ENCODE measurements at regions not wholly inside any gene's neighbourhood (a gene's known extent, or its start where the extent isn't known, plus 50 kb on each side); places are given as distances from the start of the nearest gene placed in this dataset.

DNA sequence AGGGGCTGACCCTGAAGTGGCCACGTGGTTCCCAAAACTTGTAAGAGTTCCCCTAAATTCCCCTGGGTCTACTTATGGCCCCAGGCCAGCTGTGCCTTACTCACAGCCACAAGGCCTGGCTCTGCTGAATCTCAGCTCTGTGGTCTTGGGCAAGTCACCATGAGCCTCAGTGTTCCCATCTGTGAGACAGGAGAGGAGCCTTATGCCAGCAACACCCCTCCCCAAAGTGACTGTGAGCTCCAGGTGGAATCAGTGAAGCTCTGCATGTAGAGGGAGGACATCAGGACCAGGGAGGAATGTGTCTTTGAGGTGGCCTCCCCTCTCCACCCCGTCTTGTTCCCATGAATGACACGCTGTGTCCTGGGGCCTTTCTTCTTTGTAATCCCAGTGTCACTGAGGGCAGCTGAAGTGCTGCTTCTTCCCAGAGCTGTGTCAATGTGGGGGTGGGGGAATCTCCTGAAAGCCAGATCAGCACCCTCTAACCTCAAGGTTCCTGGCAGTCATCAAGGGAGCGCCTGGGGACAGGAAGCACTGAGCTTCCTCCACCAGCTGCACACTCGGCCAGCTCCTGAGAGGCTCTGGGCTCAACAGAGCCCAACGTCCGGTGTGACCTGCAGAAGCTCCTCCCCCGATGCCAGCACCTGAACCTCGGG is 258.9 kb downstream of the UACA start:
- no peak overlapping the region for H2AFZ ChIP-seq
- no peaks in the 10 kb centered on the region for H4K20me1 ChIP-seq (ENCODE audit: insufficient read depth, poor library complexity, severe bottlenecking)
- no peaks in the 10 kb centered on the region for H3K36me3 ChIP-seq (replicated peaks; ENCODE audit: insufficient read depth, low read depth)
- WGBS (ENCODE audit: low lambda C conversion rate, missing lambda C conversion rate), result 63% methylated on average over 9 of the region's 9 CpGs
- no peaks in the 10 kb centered on the region for H3K9me3 ChIP-seq (ENCODE audit: low read depth)
- H3K4me2 ChIP-seq, result no peak overlapping the region
- H3K27me3 ChIP-seq, result no peaks in the 10 kb centered on the region
- H3K79me2 ChIP-seq, result no peaks in the 10 kb centered on the region
- no peak overlapping the region for H3K4me3 ChIP-seq
- H3K4me1 ChIP-seq (ENCODE audit: insufficient read depth), result peaks cover 29% of the 10 kb centered on the region
- TF ChIP-seq CTCF (IDR thresholded peaks at IDR 0.05; ENCODE audit: poor library complexity) (no peak), EZH2phosphoT487 (IDR thresholded peaks at IDR 0.05; ENCODE audit: low read depth, severe bottlenecking, unreplicated experiment) (no peak), EZH2 (IDR thresholded peaks at IDR 0.05; ENCODE audit: borderline replicate concordance) (no peak)
- no peak overlapping the region for H3K27ac ChIP-seq
- DNase-seq (ENCODE audit: low spot score), result no peak
- no peaks in the 10 kb centered on the region for H3K9me2 ChIP-seq (replicated peaks; ENCODE audit: insufficient read depth)

DNA sequence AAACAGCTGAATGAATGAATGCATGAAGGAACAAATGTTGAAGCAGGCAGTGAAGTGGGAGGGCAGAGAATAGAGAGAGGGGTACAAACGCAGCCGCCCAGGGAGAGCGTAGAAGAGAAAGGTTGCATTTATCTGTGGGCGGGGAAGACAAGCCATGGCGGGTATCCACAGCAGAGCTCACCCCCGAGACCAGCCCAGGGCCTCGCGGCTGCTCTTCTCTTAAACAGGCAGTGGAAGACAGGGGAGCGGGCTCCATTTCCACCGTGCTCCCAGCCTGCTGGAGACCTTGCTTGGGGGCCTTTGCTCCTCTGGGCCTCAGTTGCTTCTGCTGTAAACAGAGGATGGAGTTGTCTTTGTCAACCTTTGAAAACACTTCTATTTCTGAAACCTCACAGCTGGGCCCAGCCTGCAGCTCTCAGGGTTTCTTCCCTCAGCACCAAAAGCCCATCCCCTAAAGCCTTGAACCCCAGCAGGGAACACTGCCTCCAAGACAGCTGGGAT is 259.5 kb downstream of the UACA start:
- Histone ChIP-seq H3K27me3 (no peaks in the 10 kb centered on the region), H4K20me1 (ENCODE audit: insufficient read depth, poor library complexity, severe bottlenecking) (no peaks in the 10 kb centered on the region), H3K4me2 (no peak overlapping the region), H3K36me3 (replicated peaks; ENCODE audit: insufficient read depth, low read depth) (no peaks in the 10 kb centered on the region), H2AFZ (no peak overlapping the region), H3K27ac (no peak overlapping the region), H3K4me3 (no peak overlapping the region), H3K9me2 (replicated peaks; ENCODE audit: insufficient read depth) (no peaks in the 10 kb centered on the region), H3K79me2 (no peaks in the 10 kb centered on the region), H3K4me1 (ENCODE audit: insufficient read depth) (peaks cover 29% of the 10 kb centered on the region), H3K9me3 (ENCODE audit: low read depth) (no peaks in the 10 kb centered on the region)
- TF ChIP-seq CTCF (IDR thresholded peaks at IDR 0.05; ENCODE audit: poor library complexity) (no peak), EZH2phosphoT487 (IDR thresholded peaks at IDR 0.05; ENCODE audit: low read depth, severe bottlenecking, unreplicated experiment) (no peak), EZH2 (IDR thresholded peaks at IDR 0.05; ENCODE audit: borderline replicate concordance) (no peak)
- no peak for DNase-seq (ENCODE audit: low spot score)
- WGBS (ENCODE audit: low lambda C conversion rate, missing lambda C conversion rate), result 79% methylated on average over 10 of the region's 10 CpGs

- H3K27me3 ChIP-seq, result no peaks in the 10 kb centered on the region
- H3K36me3 ChIP-seq (replicated peaks; ENCODE audit: insufficient read depth, low read depth), result no peaks in the 10 kb centered on the region
- no peaks in the 10 kb centered on the region for H3K79me2 ChIP-seq
- H3K4me2 ChIP-seq, result no peak overlapping the region
- WGBS (ENCODE audit: low lambda C conversion rate, missing lambda C conversion rate), result 91% methylated on average over 8 of the region's 8 CpGs
- no peaks in the 10 kb centered on the region for H4K20me1 ChIP-seq (ENCODE audit: insufficient read depth, poor library complexity, severe bottlenecking)
- H3K9me3 ChIP-seq (ENCODE audit: low read depth), result no peaks in the 10 kb centered on the region
- no peak for DNase-seq (ENCODE audit: low spot score)
- no peak overlapping the region for H3K27ac ChIP-seq
- no peak overlapping the region for H2AFZ ChIP-seq
- H3K4me3 ChIP-seq, result no peak overlapping the region
- peaks cover 24% of the 10 kb centered on the region for H3K4me1 ChIP-seq (ENCODE audit: insufficient read depth)
- no peaks in the 10 kb centered on the region for H3K9me2 ChIP-seq (replicated peaks; ENCODE audit: insufficient read depth)
- TF ChIP-seq CTCF (IDR thresholded peaks at IDR 0.05; ENCODE audit: poor library complexity) (no peak), EZH2phosphoT487 (IDR thresholded peaks at IDR 0.05; ENCODE audit: low read depth, severe bottlenecking, unreplicated experiment) (no peak), EZH2 (IDR thresholded peaks at IDR 0.05; ENCODE audit: borderline replicate concordance) (no peak)
These were observed 260.1 kb downstream of the UACA start for GRCh38 chr15:70503073-70503745.

Data from hepatocyte (in vitro differentiated cells).